ENCODE measurements at regions not wholly inside any gene's neighbourhood (a gene's known extent, or its start where the extent isn't known, plus 50 kb on each side); places are given as distances from the start of the nearest gene placed in this dataset.
"Not testable (repeated sequence)": the region's sequence is repeated elsewhere in the genome, so short reads cannot be mapped to it uniquely, and the experiment has no call there.

DNA sequence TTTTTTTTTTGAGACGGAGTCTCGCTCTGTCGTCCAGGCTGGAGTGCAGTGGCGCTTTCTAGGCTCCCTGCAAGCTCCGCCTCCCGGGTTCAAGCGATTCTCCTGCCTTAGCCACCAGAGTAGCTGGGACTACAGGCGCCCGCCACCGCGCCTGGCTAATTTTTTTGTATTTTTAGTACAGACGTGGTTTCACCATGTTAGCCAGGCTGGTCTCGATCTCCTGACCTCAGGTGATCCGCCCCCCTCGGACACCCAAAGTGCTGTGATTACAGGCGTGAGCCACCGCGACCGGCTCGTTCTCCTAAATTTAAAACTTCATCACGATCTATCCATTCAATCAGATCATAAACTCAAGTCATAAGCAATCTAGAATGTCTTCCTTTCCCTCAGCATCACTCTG, 359.5 kb upstream of the BRINP3 start:
- not testable (repeated sequence) for DNase-seq

DNA sequence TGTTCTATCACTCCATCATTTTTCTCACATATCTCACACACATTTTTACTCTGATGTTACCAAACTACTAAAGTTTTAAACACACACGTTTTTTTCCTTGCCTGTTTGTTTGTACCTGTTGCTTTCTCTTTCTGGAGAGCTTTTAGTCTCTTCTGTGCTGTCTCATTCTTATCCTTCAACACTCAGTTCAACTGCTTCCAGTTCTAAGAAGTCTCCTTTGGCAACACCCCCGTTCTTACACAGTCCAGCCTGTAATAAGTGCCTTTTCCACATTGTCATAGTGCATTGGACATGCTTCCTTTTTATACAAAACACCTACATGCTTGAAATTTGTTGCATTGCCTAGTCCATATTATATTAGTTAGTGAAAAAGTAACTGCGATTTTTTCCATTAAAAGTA, 360.2 kb upstream of the BRINP3 start:
- DNase-seq = no peak

DNA sequence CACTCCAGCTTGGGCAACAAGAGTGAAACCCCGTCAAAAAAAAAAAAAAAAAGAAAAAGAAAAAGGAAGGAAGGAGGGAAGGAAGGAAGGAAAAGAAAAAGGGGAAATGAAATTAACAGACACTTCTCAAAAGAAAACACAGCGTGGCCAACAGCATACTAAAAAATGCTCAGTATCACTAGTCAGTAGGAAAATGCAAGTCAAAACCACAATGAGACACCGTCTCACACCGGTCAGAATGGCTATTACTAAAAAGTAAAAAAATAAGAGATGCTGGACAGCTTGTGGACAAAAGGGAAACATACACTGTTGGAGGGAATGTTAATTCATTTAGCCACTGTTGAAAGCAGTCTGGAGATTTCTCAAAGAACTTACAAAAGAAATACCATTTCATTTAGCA, 369.5 kb upstream of the BRINP3 start:
- DNase-seq = no peak

DNA sequence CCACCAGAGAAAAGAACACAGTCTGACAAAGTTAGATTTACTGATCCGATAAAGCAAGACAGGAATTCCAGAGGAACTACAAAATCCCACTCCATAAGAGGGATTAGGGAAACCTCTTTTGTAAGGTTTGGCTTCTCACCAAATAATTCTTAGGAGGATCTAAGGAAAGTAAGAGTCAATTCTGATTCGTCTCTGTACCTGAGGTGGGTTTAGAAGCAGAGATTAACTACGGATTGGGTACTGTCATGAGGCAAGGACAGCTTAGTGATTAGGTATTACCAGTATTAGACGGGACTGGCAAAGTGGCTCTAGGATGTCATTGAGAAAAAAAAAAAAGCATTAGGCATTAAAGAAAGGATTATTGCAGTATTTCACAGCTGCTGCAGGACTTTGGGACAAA, 371.7 kb upstream of the BRINP3 start:
- no peak for DNase-seq

DNA sequence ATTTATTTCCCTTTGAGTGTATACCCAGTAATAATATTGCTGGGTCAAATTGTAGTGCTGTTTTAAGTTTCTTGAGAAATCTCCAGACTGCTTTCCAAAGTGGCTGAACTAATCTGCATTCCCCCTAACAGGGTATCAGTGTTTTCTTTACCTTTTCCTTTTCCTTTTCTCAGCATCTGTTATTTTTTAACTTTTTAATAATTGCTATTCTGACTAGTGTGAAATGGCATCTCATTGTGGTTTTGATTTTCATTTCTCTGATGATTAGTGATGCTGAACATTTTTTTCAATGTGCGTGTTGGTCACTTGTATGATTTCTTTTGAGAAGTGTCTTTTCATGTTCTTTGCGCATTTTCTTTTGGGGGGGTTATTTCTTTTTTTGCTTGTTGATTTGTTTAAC, 374.9 kb upstream of the BRINP3 start:
- no peak for DNase-seq

DNA sequence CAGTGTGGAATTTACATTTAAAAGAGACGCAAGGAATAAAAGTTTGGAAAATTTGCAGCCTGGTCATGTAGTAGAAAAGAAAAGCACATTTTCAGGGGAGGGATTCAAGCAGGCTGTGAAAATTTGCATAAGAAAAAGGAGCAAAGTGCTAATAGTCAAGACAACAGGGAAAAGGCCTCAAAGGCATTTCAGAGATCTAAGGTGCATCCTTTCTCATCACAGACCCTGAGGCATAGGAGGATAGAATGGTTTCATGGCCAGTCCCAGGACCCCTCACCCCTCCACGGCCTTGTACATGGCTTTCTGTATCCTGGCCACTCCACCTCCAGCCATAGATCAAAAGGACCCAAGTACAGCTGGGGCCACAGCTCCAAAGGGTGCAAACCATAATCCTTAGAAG, 380.5 kb upstream of the BRINP3 start:
- DNase-seq = no peak

DNA sequence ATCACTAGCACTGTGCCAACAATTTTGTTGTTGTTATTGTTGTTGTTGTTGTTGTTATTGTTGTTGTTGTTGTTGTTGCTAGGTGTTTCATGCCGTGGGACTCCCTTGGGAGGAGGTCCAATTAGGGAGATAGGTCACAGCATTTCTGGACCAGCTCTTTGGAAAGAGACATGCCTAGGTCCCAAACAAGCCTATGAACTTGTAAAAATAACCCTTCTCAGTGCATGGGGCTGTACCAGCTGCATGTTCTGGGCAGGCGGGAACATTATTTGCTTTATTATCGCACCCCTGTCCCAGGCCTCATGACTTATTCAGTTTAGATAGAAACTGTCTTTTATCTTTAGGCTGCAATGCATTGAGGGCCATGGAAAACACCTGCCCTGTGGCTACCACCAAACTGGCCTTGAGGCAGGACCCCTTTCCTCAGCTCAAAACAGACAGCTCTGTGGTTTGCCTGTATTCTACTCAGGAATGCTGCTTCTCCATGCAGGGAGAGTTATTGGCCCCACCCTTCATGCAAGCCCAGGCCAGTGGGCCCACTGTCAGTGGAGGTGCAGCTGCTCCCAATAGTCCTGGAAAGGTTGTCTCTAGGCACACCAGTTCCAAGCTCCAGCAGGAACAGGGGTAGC, 386.5 kb upstream of the BRINP3 start:
- DNase-seq = no peak

DNA sequence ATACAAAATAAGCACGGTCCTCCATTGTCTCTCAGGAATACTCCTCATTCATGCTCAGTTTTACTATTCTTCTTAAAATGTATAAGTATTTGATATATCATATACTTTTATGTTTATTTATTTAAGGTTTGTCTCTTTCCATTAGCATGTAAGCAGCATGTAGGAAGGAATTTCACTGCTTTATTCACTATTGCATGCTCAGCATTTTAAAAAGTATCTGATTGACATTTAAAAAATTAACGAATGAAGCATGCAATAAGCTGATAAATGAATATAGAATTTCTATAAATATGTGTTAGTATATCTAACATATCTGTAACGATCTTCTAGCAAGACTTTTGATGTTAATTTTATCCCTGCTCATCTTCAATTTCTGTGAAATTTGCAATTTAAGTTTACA, 402.7 kb upstream of the BRINP3 start:
- no peak for DNase-seq

DNA sequence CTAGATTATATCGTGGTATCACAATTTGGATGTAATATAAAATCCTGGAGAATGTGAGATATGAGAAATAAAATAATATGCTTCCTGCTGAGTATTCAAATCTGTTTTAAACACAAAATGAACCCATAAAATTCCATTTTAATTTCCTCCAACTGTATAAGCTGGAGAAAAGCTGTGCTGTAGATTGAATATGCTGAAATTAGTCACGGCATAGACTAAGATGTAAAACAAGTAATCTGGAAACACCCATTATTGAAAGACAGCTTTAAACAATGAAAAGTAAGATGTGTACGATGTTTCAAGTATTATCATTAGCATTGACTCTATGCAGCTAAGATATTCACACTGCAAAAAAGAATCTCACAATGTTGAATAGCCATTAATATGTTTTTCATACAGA, 403.4 kb upstream of the BRINP3 start:
- DNase-seq = no peak

DNA sequence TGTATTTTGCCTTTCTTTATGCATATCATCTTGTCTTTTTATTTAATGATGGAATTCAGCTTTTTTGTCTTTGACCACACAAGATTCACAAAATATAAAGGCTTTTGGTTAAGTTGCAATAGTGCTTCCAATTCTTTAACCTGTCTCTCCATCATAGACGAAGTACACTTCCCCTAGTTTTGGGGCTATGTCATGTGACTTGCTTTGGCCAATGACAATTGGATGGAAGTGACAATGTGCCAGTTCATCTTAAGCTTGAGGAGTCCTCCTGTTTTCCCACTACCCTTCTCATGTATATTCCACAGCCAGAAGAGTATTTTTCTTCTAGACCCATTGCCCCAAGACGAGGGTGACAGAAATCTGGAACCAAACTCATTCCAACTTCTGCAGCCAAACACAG, 419.6 kb upstream of the BRINP3 start:
- no peak for DNase-seq

DNA sequence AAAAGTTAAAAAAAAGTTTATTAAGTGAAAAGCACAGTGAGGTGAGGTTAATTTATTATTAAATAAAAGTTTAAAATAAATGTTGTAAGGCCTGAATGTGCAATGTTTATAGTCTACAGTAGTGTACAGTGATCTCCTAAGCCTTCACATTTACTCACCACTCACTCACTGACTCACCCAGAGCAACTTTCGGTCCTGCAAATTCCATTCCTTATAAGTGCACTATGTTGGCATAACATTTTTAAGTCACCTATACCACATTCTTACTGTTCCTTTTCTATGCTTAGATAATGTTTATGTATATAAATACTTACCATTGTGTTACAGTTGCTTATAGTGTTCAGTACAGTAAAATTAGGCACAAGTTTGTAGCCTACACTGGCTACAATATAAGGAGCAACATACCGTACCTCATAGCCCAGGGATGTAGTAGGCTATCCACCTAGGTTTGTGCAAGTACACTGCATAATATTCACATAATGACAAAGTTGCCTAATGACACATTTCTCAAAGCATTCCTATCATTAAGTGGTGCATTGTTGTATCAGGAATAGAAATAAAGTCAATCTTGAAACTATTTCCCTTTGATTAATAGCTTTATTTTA, 426.5 kb upstream of the BRINP3 start:
- DNase-seq = no peak

DNA sequence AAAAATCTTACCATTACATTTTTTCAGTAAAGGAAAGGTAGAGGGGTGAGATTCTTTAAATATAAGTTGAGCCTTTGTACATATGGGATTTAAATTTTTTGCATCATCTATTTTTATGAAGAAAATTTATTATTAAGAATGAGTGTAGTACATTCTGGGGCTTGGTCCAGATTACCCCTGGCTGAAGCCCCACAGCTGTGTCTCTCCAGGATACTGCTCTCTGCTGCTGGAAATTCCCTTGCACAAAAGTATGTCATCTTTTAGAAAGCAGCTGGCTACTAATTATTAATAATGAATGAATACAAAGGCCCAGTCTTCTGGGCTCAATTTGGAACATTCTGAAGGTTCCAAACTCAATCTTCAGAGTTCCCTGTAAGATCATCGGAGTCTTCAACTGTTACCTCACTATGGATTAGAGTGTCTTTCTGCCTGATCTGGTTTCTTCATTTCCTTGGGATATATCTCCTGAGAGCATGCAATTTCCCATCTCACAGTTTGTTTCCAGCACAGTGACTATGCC, 428.6 kb upstream of the BRINP3 start:
- DNase-seq = no peak

DNA sequence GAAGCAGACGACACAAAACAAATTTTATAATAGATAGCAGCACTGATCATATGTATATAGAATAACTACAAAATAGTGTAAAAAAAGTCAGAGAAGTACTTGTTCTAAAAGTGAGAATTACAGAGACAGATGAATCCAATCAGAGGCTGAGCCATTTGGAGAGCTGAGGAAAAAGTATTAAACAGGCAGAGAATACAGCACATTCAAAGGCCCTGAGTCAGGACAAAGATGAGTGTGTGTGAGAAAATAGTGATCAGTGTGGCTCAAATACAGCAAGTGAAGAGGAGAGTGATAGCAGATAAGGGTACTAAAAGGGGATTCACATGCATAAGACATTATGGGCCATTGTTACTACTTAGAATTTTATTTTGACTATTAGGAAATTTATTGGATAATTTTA, 430.6 kb upstream of the BRINP3 start:
- DNase-seq = no peak

DNA sequence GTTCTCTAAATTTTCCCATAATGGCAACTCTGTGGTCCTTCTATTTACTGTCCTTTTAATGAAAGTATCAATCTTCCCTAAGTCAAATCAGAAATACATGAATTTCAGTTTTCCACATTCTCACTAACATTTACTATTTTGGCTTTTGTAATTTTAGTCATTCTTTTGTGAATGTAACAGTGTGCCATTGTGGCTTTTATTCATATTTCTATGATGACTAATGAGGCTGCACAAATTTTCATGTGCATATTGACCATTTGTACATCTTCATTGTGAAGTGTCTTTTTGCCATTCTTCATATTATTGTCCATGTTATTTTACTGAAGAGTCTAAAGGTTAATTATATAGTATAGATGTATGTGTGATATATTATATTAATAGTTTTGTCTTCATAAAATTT, 431.0 kb upstream of the BRINP3 start:
- no peak for DNase-seq

DNA sequence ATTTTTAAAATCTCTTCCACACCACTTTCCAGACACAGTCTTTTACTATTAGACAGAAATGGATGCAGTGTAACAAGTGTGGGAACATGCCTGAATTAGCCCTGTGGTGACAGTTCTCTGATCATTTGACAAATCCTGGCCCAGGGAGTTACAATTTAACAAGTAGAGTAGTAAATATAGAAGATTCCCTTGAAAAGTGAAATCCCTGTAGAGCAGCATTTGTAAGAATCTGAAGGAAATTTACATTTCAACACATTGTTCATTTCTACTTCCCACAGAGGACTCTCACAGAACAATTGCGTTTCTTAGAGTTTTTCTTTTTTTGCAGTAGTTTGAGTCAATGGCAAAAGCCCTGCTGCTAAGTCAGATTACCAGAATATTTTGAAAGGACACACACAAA, 458.3 kb upstream of the BRINP3 start:
- DNase-seq = no peak

DNA sequence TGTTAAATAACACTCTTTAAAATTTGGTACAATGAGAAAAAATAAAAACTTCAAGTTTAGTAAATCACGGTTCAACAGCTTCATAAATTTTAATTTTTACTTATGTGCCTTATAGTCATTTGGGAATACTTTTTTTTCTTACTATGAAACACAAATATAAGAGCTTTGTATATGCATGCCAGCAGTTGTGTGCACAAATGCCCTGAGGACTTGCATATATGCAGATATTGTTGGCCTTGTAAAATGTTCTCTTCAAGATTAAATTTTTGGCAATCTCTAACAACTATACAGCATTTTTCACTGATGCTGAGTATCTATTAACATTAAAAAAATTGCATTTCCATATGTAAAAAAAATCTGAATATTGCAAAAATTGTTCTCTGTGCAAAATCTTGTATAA, 458.7 kb upstream of the BRINP3 start:
- no peak for DNase-seq

DNA sequence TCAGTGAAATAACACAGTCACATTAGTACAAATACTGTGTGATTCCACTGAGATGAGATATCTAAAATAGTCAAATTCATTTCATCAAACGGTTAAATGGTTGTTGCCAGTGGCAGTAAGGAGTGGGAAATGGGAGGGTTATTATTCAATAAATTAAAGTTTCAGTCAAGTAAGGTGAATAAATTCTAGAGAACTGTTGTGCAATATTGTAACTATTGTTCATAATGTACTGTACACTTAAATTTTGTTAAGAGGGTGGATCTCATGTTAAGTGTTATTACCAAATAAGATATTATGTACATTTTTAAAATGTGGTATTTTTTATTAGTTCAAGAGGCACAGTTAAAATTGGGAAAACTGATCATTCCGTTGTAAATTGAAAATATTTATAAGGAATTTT, 463.3 kb upstream of the BRINP3 start:
- no peak for DNase-seq

DNA sequence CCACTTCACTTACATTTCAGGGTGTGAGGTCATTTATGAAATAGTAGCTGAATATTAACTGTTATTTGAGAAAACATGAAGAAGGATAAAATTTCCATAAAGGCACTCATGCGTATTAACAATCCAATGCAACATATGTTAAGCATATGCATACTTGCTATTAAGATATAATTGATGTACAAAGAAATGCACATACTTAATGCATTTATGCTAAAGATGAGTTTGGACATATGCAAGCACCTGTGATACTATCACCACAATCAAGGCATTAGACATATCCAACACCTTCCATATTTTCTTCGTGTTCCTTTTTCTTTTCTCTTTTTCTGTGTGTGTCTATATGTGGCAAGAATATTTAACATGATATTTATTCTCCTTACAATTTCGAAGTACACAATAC, 464.8 kb upstream of the BRINP3 start:
- DNase-seq = no peak

DNA sequence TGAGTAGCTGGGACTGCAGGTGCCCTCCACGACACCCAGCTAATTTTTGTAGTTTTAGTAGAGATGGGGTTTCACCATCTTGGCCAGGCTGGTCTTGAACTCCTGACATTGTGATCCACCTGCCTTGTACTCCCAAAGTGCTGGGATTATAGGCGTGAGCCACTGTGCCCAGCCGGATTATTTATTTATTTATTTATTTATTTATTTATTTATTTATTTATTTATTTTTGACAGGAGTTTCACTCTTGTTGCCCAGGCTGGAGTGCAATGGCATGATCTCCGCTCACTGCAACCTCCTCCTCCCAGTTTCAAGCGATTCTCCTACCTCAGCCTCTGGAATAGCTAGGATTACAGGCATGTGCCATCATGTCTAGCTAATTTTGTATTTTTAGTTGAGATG, 466.1 kb upstream of the BRINP3 start:
- not testable (repeated sequence) for DNase-seq

DNA sequence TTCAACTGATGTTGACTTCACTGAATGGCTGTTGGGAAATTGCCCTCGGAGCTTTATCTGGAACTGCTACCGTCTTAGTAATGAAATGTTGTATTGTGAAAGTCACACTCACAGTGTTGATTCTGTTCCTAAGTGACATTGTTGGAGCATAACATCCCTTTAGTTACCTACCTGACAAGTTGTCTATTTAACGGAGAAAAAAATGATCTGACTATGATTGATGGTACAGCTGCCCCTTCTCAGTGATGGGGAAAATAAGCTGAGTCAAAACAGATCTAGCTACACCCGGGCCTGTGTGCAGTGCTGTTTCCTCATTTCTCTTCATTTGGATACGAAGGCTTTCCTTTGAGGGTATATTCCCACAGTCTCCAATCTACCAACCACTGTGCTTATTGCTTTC, 472.3 kb upstream of the BRINP3 start:
- DNase-seq = peak; percentile 36

DNA sequence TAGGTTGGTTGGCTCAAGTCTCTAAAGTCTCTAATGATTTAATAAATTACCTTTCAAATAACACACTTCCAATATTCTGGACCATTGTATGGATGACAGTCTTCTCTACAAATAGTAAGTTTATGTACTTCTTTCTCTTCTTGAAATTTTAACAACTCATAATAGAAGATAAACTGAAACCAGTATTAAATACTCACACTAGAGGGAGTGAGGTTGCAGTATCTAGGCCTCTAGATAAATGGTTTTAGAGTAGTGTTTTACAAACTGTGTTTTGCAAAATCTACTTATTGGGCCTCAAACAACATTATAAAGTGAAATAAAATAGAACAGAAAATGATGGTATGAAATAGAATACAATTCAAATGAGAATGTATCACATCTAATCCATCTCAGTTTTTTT, 479.9 kb upstream of the BRINP3 start:
- DNase-seq = no peak

DNA sequence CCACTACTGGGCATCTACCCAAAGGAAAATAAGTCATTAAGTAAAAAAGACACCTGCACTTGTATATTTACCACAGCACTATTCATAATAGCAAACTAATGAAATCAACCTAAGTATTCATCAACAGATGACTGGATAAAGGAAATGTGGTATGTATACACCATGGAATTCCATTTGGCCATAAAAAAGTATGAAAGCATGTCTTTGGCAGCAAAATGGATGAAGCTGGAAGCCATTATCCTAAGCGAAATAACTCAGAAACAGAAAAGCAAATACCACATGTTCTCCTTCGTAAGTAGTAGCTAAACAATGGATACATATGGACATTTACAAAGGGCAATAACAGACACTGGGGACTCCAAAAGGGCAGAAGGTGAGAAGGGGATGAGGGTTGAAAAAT, 485.7 kb upstream of the BRINP3 start:
- no peak for DNase-seq

DNA sequence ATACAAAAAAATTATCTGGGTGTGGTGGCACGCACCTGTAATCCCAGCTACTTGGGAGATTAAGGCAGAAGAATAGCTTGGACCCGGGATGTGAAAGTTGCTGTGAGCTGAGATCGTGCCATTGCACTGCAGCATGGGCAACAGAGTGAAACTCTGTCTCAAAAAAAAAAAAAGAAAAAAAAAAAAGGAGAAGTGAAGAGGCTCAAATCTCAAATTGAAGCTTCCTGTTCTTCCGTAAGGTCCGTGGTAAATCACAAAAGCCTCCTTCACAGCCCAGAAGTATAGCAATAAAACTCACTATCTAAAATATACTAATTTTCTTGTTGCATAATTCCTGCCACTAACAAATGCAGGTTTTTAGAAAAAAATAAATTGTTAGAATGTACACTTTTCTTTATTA, 498.2 kb upstream of the BRINP3 start:
- DNase-seq = no peak

DNA sequence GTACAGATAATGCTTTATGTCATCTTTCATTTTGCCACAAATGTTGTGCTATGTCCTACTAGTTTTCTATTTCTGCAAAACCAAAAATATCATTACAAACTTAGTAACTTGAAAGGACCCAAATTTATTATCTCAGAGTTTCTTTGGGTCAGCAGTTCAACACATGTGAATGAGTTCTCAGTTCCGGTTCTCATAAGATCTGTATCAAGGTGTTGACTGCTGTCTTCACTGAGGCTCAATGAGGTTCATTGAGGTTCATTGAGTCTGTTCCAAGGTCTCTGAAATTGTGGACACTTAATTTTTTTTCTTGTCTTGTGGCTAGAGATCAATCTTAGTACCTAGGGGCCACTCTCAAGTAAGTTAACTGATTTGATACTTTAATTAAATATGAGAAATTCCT, 525.1 kb upstream of the BRINP3 start:
- no peak for DNase-seq

DNA sequence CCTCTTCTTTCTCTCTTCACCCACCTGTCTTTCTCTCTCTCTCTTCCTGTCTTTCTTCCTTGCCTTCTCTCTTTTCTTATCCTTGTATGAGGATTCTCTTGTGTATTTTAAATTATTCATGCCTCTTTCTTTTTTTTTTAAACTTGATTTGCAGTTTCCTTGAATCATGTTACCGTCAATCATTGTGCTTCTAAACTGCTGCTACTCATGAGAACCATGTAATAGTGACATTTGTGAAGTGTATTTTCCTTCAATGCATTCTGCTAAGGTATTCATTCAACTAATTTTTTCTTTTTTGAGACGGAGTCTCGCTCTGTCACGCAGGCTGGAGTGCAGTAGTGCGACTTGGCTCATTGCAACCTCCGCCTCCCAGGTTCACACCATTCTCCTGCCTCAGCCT, 539.1 kb upstream of the BRINP3 start:
- DNase-seq = no peak

All from NCI-H2227 treated with DMSO at 0.1 percent for 48 hours (cell line).